ENCODE measurements at regions not wholly inside any gene's neighbourhood (a gene's known extent, or its start where the extent isn't known, plus 50 kb on each side); places are given as distances from the start of the nearest gene placed in this dataset.

GRCh38 chr3:194267744-194268653 is 83.1 kb downstream of the CPN2 start:
- TF ChIP-seq, protein P1, sequence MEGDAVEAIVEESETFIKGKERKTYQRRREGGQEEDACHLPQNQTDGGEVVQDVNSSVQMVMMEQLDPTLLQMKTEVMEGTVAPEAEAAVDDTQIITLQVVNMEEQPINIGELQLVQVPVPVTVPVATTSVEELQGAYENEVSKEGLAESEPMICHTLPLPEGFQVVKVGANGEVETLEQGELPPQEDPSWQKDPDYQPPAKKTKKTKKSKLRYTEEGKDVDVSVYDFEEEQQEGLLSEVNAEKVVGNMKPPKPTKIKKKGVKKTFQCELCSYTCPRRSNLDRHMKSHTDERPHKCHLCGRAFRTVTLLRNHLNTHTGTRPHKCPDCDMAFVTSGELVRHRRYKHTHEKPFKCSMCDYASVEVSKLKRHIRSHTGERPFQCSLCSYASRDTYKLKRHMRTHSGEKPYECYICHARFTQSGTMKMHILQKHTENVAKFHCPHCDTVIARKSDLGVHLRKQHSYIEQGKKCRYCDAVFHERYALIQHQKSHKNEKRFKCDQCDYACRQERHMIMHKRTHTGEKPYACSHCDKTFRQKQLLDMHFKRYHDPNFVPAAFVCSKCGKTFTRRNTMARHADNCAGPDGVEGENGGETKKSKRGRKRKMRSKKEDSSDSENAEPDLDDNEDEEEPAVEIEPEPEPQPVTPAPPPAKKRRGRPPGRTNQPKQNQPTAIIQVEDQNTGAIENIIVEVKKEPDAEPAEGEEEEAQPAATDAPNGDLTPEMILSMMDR (IDR thresholded peaks at IDR 0.05), result no peak
- TF ChIP-seq POLR2A (IDR thresholded peaks at IDR 0.05), result no peak
- TF ChIP-seq POLR2AphosphoS5 (IDR thresholded peaks at IDR 0.05), result no peak
- no peak for TF ChIP-seq EP300 (IDR thresholded peaks at IDR 0.05)
